Activated CD4-positive, alpha-beta T cell treated with anti-CD3 and anti-CD28 coated beads for 36 hours (primary cell): ENCODE measurements at regions not wholly inside any gene's neighbourhood (a gene's known extent, or its start where the extent isn't known, plus 50 kb on each side); places are given as distances from the start of the nearest gene placed in this dataset.

Experiments
- ATAC-seq: fragments of 200-7000 bp; cut with Tn5 transposase; one replicate; pipeline ENCODE4 v1.10.0; 2021; ENCODE audit warnings: mild to moderate bottlenecking, moderate library complexity
- CTCF ChIA-PET: fragments of 350-600 bp; sonication (Branson Sonifier 250); formaldehyde crosslinking; loops from one replicate; lab custom pipeline; 2021; ENCODE audit warnings: antibody characterized with exemption; lab: Charles Lee
- POLR2A ChIA-PET: fragments of 350-600 bp; sonication (Branson Sonifier 250); formaldehyde crosslinking; loops from one replicate; lab custom pipeline; 2021; ENCODE audit warnings: antibody characterized with exemption, inconsistent platforms; lab: Charles Lee
- DNase-seq: peaks from one replicate; pipeline ENCODE4 v3.0.0-alpha.2; 2020
- H3K27ac Mint-ChIP-seq: one replicate; pipeline ENCODE4 v1.8.0; 2021; ENCODE audit warnings: mixed read lengths
- H3K27me3 Mint-ChIP-seq: one replicate; pipeline ENCODE4 v1.8.0; 2021; ENCODE audit warnings: mixed read lengths
- H3K36me3 Mint-ChIP-seq: one replicate; pipeline ENCODE4 v1.8.0; 2021; ENCODE audit warnings: low read depth, mixed read lengths
- H3K4me1 Mint-ChIP-seq: one replicate; pipeline ENCODE4 v1.8.0; 2021; ENCODE audit warnings: mixed read lengths
- H3K4me3 Mint-ChIP-seq: one replicate; pipeline ENCODE4 v1.8.0; 2021; ENCODE audit warnings: mild to moderate bottlenecking, moderate library complexity, mixed read lengths
- H3K9me3 Mint-ChIP-seq: one replicate; pipeline ENCODE4 v1.8.0; 2021; ENCODE audit warnings: low read depth, mixed read lengths
- intact Hi-C, 2 experiments: fragments of 100-400 bp; cut with DNase I in 1 of 2; cut with micrococcal nuclease in 1 of 2; formaldehyde crosslinking; loops; one replicate each; pipeline versions ENCODE4 v1.14.2 to v1.15.1; 2022 to 2024; cut with DNase I, micrococcal nuclease

DNA sequence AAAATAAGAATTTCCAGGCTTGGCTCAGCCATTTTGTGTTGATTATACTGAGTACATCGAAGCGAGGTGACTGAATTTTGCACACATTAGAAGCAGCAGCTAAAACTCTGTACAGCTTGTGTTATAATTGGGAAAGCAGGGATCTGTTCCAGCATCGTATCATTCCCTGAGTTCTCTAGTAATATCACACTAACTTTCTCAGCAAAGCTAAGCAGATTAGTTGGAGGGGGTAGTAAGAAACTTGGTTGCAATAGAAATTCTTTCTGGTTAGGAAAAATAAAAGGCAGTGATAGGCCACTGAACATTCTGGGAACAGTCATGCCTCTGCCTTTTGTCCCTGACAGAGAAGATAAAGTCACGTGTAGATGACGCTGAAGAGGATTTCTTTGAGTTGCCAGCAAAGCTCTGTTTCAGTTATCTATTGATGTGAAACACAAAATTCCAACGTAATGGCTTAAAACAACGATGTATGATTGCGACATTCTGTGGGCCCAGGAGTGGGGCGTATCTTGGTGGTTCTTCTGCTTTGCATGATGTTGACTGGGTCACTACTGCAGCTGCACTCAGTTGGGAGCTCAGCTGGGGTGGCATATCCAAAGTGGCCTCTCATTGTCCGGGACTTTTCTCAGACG, 202.1 kb upstream of the MEX3C start:
- H3K27me3 Mint-ChIP-seq = peaks cover 2% of the 10 kb centered on the region
- CTCF ChIA-PET = no interaction called here

GRCh38 chr18:51400721-51401120, 203.2 kb upstream of the MEX3C start:
- Mint-ChIP-seq H3K9me3 (no peaks in the 10 kb centered on the region), H3K27ac (no peak overlapping the region), H3K27me3 (peaks cover 1% of the 10 kb centered on the region), H3K4me3 (no peak overlapping the region), H3K4me1 (no peaks in the 10 kb centered on the region), H3K36me3 (no peaks in the 10 kb centered on the region)
- intact Hi-C loops = no loop called here
- DNase-seq = no peak
- ChIA-PET POLR2A (no interaction called here), CTCF (interaction anchor here (1.7 kb wide), 1 partner anchor 9 kb away, joined by 6 read pairs; no protein-coding TSS in a partner anchor)
- ATAC-seq = no peak

More for the DNA sequence above, 202.1 kb upstream of the MEX3C start:
- Mint-ChIP-seq H3K9me3 (no peaks in the 10 kb centered on the region), H3K4me1 (no peaks in the 10 kb centered on the region), H3K4me3 (no peak overlapping the region), H3K36me3 (no peaks in the 10 kb centered on the region), H3K27ac (no peak overlapping the region)
- DNase-seq (no peak), ATAC-seq (no peak)
- POLR2A ChIA-PET = no interaction called here
- intact Hi-C loops = no loop called here

GRCh38 chr18:51401912-51402311, 204.4 kb upstream of the MEX3C start:
- Mint-ChIP-seq H3K27me3 (peaks cover 3% of the 10 kb centered on the region), H3K36me3 (no peaks in the 10 kb centered on the region), H3K27ac (no peak overlapping the region), H3K9me3 (no peaks in the 10 kb centered on the region), H3K4me1 (no peaks in the 10 kb centered on the region), H3K4me3 (no peak overlapping the region)
- no peak for DNase-seq
- POLR2A ChIA-PET = no interaction called here
- ATAC-seq = no peak
- CTCF ChIA-PET = interaction anchor here (1.7 kb wide), 1 partner anchor 11 kb away, joined by 6 read pairs; no protein-coding TSS in a partner anchor
- intact Hi-C loops = no loop called here

DNA sequence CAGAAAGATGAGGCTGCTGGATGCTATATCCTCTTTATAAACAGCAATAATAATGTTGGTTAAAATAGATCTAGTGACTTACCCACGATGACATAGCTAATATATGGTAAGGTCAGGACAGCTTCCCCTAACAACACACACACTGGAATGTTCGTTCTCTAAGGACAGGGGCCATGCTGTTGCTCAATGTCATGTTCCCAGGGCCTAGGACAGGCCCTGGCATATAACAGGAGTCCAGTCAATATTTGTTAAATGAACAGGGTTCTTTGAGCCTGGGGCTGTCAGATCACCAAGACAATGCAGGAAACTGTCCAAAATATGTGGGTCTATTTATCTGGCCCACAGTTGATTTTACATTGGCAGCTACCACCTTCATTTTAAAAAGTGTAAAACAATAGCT, 207.1 kb upstream of the MEX3C start:
- ChIA-PET CTCF (no interaction called here), POLR2A (no interaction called here)
- Mint-ChIP-seq H3K27ac (no peak overlapping the region), H3K9me3 (no peaks in the 10 kb centered on the region), H3K4me3 (no peak overlapping the region), H3K4me1 (no peaks in the 10 kb centered on the region), H3K27me3 (peaks cover 7% of the 10 kb centered on the region), H3K36me3 (no peaks in the 10 kb centered on the region)
- DNase-seq = no peak
- ATAC-seq = no peak
- intact Hi-C loops = no loop called here

- Mint-ChIP-seq H3K36me3 (no peaks in the 10 kb centered on the region), H3K27me3 (peaks cover 11% of the 10 kb centered on the region), H3K4me1 (no peaks in the 10 kb centered on the region), H3K4me3 (no peak overlapping the region), H3K27ac (no peak overlapping the region), H3K9me3 (no peaks in the 10 kb centered on the region)
- POLR2A ChIA-PET = no interaction called here
- intact Hi-C loops = no loop called here
- CTCF ChIA-PET = interaction anchor here (0.7 kb wide), 1 partner anchor 71 kb away, joined by 4 read pairs; no protein-coding TSS in a partner anchor
- no peak for ATAC-seq
- no peak for DNase-seq
Observed at GRCh38 chr18:51405683-51406477, 208.4 kb upstream of the MEX3C start.

DNA sequence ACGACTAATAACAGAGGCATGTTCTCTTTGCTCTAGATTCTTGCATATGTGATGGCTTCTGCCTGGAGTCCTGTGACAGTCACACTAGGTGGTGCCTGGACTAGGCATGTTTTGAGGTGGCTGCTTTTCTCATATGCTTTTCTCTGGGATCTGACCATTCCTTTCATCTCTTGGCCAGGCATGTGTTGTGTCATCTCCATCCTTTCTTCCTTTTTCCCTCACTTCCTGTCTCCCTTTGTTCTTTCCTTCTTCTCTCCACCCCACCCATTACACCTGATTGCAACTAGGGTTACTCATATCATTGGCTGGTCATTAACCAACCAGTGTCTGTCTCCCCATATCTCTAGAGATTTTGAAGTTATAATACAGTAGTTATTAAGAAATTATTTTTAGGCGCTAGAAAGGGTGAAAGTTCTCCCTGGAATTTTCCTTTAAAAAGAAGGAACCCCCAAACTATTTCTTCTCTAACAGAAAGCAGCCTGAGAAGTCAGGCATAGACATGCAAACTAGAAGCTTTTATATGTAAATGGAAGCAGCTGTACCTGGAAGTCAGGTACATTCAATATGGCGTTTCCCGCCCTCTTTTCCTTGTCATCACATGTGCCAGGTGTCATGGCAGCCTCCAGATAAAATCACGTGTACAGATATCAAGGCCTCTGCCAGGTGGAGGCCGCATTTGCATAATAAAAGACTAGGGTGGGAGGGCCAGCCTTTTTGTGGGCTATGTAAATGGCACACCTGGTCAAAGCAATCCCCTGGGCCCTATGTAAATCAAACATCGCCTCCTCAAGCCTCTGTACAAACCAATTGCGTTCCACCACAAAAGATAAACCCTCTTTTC, 220.4 kb upstream of the MEX3C start:
- no peaks in the 10 kb centered on the region for H3K4me1 Mint-ChIP-seq
- H3K4me3 Mint-ChIP-seq = no peak overlapping the region
- DNase-seq (no peak), ATAC-seq (no peak)
- ChIA-PET POLR2A (no interaction called here), CTCF (no interaction called here)
- no peaks in the 10 kb centered on the region for H3K36me3 Mint-ChIP-seq
- H3K27ac Mint-ChIP-seq = no peak overlapping the region
- intact Hi-C loops = no loop called here
- no peaks in the 10 kb centered on the region for H3K9me3 Mint-ChIP-seq
- H3K27me3 Mint-ChIP-seq = peaks cover 7% of the 10 kb centered on the region

DNA sequence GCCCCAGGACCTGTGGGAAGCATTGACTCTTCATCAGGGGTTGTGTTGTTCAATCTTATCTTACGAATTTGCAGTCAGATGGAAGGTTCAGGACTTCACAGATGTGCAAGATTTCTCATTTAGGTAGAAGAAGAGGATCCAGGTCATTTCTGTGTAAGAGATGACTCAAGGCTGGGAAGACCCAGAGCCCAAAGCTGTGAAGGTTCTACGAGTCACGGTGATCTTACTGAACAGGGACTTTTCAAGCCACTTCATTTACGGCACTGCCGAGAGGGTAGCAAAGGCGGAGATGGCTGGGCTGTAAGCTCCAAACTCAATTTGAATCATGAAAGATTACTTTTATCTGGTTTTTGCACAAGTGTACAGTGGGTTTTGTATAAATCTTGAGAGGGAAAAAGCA, 228.0 kb upstream of the MEX3C start:
- Mint-ChIP-seq H3K36me3 (no peaks in the 10 kb centered on the region), H3K27ac (peak overlapping the region; percentile 85), H3K27me3 (peaks cover 11% of the 10 kb centered on the region), H3K4me3 (peak overlapping the region; percentile 18), H3K9me3 (no peaks in the 10 kb centered on the region), H3K4me1 (peaks cover 11% of the 10 kb centered on the region)
- intact Hi-C loops = no loop called here
- ATAC-seq = peak; percentile 97
- peak; percentile 53 for DNase-seq
- ChIA-PET POLR2A (no interaction called here), CTCF (no interaction called here)

DNA sequence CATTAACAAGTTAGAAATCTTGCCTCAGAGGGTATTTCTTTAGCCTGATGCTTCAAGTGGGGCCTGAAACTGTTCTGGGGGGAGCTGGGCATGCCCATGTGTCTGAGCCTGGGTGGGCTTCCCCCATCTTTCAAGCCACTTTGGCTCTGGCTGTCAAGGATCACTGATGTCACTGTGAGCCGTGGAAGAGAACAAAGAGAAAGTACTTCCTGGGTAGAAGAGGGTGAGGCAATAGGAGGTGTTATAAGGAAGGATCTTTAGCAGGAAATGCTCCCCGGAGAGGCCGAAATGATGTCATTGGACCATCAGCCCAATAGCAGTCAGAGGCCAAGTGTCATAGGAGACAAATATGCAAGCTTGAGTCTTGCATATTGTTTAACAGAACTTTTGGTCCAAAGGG, 228.4 kb upstream of the MEX3C start:
- intact Hi-C loops = no loop called here
- Mint-ChIP-seq H3K36me3 (no peaks in the 10 kb centered on the region), H3K27ac (peak overlapping the region; percentile 85), H3K4me3 (peak overlapping the region; percentile 18), H3K27me3 (peaks cover 11% of the 10 kb centered on the region), H3K4me1 (peaks cover 11% of the 10 kb centered on the region), H3K9me3 (no peaks in the 10 kb centered on the region)
- DNase-seq (peak; percentile 20), ATAC-seq (peak; percentile 66)
- CTCF ChIA-PET = interaction anchor here (0.9 kb wide), 1 partner anchor 31 kb away, joined by 3 read pairs; no protein-coding TSS in a partner anchor
- POLR2A ChIA-PET = no interaction called here

- ChIA-PET CTCF (interaction anchor here (0.9 kb wide), 1 partner anchor 30 kb away, joined by 3 read pairs; no protein-coding TSS in a partner anchor), POLR2A (no interaction called here)
- Mint-ChIP-seq H3K27me3 (peaks cover 11% of the 10 kb centered on the region), H3K9me3 (no peaks in the 10 kb centered on the region), H3K4me1 (peaks cover 11% of the 10 kb centered on the region), H3K4me3 (no peak overlapping the region), H3K36me3 (no peaks in the 10 kb centered on the region), H3K27ac (no peak overlapping the region)
- no peak for DNase-seq
- intact Hi-C loops = no loop called here
- no peak for ATAC-seq
Observed at GRCh38 chr18:51426996-51427395, 229.5 kb upstream of the MEX3C start.

DNA sequence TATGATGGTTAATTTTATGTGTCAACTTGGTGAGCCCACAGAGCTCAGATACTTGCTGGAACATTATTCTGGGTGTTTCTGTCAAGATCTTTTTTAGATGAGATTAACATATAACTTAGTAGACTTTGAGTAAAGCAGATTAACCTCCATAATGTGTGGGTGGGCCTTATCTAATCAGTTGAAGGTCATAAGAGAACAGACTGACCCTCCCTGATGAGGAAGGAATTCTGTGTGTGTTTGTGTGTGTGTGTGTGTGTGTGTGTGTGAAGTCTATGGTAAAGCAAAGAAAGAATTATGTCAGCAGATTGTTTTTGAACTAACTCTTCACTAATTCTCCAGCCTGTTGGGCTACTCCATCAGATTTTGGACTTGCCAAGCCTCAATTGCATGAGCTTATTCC, 232.2 kb upstream of the MEX3C start:
- intact Hi-C loops = no loop called here
- Mint-ChIP-seq H3K4me3 (no peak overlapping the region), H3K36me3 (no peaks in the 10 kb centered on the region), H3K27me3 (peaks cover 12% of the 10 kb centered on the region), H3K9me3 (no peaks in the 10 kb centered on the region), H3K27ac (no peak overlapping the region), H3K4me1 (peaks cover 11% of the 10 kb centered on the region)
- no peak for DNase-seq
- POLR2A ChIA-PET = no interaction called here
- no peak for ATAC-seq
- CTCF ChIA-PET = no interaction called here

DNA sequence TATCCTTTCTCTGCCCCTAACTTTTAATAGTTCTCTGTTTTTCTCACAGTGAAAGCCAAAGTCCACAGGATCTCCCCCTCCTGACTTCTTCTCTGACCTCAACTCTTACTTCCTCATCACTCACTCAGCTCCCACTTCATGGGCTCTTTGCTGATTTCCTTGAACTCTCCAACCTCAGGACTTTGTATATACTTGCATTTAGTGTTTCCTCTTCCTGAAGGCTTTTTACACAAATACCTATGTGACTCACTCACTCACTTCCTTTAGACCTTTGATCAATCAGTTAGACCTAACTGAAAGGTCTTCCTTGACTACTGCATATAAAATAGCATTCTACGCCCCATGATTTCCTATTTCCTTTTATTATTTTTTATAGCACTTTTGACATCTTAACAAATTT, 233.1 kb upstream of the MEX3C start:
- Mint-ChIP-seq H3K36me3 (no peaks in the 10 kb centered on the region), H3K9me3 (no peaks in the 10 kb centered on the region), H3K4me1 (peaks cover 5% of the 10 kb centered on the region), H3K27ac (no peak overlapping the region), H3K27me3 (peaks cover 12% of the 10 kb centered on the region), H3K4me3 (no peak overlapping the region)
- CTCF ChIA-PET = no interaction called here
- ATAC-seq (no peak), DNase-seq (no peak)
- intact Hi-C loops = no loop called here
- POLR2A ChIA-PET = no interaction called here
